ENCODE measurements at regions not wholly inside any gene's neighbourhood (a gene's known extent, or its start where the extent isn't known, plus 50 kb on each side); places are given as distances from the start of the nearest gene placed in this dataset.
A peak's percentile ranks its signal among the peaks of the same experiment; 100 is the strongest.

DNA sequence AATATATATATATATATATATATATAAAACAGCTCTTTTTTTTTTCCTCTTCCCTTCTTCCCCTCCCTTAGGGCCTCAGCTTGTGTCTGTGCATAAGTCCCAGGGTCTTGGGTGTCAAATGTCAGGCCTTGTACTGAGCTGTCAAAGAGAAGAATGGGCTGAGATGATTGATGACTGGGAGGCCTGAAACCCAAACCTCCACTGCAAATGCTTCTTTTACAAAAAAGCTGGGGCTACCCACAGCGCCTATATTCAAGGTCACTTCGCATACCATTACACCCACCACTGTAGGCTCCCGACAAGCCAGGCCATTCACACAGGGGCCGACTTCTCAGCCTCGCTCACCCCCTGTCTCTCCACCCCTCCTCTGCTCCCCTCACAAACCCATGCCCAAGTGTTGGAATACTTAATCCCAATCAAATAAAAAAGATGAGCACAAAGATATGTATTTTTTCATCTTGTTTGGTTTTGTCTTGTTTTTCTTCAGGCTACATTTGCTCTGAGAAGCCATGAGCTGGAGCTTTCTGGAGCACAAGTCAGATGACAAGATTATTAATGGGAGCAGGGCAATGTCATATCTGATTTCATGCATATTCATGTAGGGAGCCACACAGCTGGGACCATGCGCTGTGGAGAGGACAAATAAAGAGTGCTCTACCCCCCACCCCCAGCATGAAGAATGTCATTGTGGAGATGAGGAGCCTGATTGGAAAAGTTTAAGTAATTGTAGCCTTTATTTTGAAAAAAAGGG lies 614.4 kb upstream of the NR2F2 start:
- DNase-seq: no peak
- Histone ChIP-seq H3K4me1 (ENCODE audit: insufficient read depth, low read length) (no peaks in the 10 kb centered on the region), H3K36me3 (ENCODE audit: insufficient read depth, low read length) (no peaks in the 10 kb centered on the region), H3K27me3 (ENCODE audit: insufficient read depth, low read length) (no peaks in the 10 kb centered on the region), H3K9me3 (ENCODE audit: control insufficient read depth in 1 of 2, low read length in 2 of 2) (no peaks in the 10 kb centered on the region), H3K4me3 (ENCODE audit: low read length in 2 of 2) (no peak overlapping the region), H3K27ac (ENCODE audit: low read depth, low read length) (no peak overlapping the region)
- Mint-ChIP-seq H3K27ac (peak overlapping the region in 1 of 7 donors; percentile 65), H3K9me3 (peaks cover 0 to 5% (median 0%) of the 10 kb centered on the region in 8 donors), H3K4me3 (no peak overlapping the region), H3K36me3 (no peaks in the 10 kb centered on the region), H3K4me1 (peaks cover 0 to 4% (median under 1%) of the 10 kb centered on the region in 4 donors), H3K27me3 (no peaks in the 10 kb centered on the region)
- POLR2A ChIA-PET (ENCODE audit: partially characterized antibody): no interaction called here
- CTCF ChIA-PET (ENCODE audit: partially characterized antibody): no interaction called here
- intact Hi-C loops (cut with micrococcal nuclease): no loop called here

DNA sequence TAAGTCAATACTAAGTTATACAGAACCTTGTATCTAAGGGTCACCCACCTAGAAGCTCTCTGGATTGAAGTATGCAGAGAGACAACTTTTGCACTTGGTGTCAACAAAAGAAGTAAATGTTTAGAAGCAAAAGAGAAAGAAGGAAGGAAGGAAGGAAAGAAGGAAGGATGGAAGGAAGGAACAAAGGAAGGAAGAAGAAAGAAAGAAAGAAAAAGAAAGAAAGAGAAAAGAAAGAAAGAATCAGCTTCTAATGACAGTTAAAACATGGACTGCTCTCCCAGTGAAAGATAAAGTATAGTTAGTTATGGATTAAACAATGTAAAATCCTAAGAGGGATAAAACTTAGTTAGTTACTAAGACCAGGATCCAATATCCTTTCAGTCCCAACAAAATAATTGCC lies 613.8 kb upstream of the NR2F2 start:
- no peaks in the 10 kb centered on the region for H3K36me3 ChIP-seq (ENCODE audit: insufficient read depth, low read length)
- no peaks in the 10 kb centered on the region for H3K4me1 ChIP-seq (ENCODE audit: insufficient read depth, low read length)
- intact Hi-C loops (cut with micrococcal nuclease): no loop called here
- H3K27me3 Mint-ChIP-seq: no peaks in the 10 kb centered on the region
- no peak overlapping the region for H3K4me3 ChIP-seq (ENCODE audit: low read length in 2 of 2)
- POLR2A ChIA-PET (ENCODE audit: partially characterized antibody): no interaction called here
- peaks cover 0 to 3% (median 0%) of the 10 kb centered on the region in 8 donors for H3K9me3 Mint-ChIP-seq
- no peak overlapping the region for H3K27ac Mint-ChIP-seq
- H3K27me3 ChIP-seq (ENCODE audit: insufficient read depth, low read length): no peaks in the 10 kb centered on the region
- DNase-seq: no peak
- no peak overlapping the region for H3K4me3 Mint-ChIP-seq
- no peak overlapping the region for H3K27ac ChIP-seq (ENCODE audit: low read depth, low read length)
- H3K9me3 ChIP-seq (ENCODE audit: control insufficient read depth in 1 of 2, low read length in 2 of 2): no peaks in the 10 kb centered on the region
- H3K36me3 Mint-ChIP-seq: no peaks in the 10 kb centered on the region
- CTCF ChIA-PET (ENCODE audit: partially characterized antibody): no interaction called here
- peaks cover 0 to 4% (median under 1%) of the 10 kb centered on the region in 4 donors for H3K4me1 Mint-ChIP-seq

DNA sequence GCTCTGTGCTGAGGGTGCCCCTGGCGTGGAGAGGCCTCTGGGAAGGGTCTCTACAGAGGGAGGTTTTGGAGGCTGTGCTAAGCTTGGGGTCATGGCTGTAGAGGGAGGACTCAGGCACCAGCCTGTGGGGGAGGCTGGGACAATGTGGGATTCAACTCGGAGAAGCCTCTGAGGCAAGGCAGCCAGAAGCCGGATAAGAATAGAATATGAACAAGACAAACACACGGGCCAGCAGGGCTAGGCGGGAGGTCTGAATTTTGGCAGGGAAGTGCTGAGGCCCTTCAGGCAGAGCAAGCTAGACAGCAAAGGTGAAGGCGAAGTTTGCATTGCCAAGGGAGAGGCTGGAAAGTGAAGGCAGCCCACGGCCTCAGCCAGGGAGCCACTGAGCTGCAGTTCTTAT lies 612.1 kb upstream of the NR2F2 start:
- no peak overlapping the region for H3K27ac Mint-ChIP-seq
- DNase-seq: no peak
- H3K4me3 Mint-ChIP-seq: no peak overlapping the region
- Histone ChIP-seq H3K36me3 (ENCODE audit: insufficient read depth, low read length) (no peaks in the 10 kb centered on the region), H3K9me3 (ENCODE audit: control insufficient read depth in 1 of 2, low read length in 2 of 2) (no peaks in the 10 kb centered on the region), H3K27me3 (ENCODE audit: insufficient read depth, low read length) (no peaks in the 10 kb centered on the region), H3K4me1 (ENCODE audit: insufficient read depth, low read length) (no peaks in the 10 kb centered on the region), H3K27ac (ENCODE audit: low read depth, low read length) (no peak overlapping the region), H3K4me3 (ENCODE audit: low read length in 2 of 2) (no peak overlapping the region)
- no peaks in the 10 kb centered on the region for H3K27me3 Mint-ChIP-seq
- no peaks in the 10 kb centered on the region for H3K9me3 Mint-ChIP-seq
- ChIA-PET POLR2A (ENCODE audit: partially characterized antibody) (no interaction called here), CTCF (ENCODE audit: partially characterized antibody) (no interaction called here)
- H3K36me3 Mint-ChIP-seq: no peaks in the 10 kb centered on the region
- H3K4me1 Mint-ChIP-seq: peaks cover 0 to 4% (median under 1%) of the 10 kb centered on the region in 4 donors
- intact Hi-C loops (cut with micrococcal nuclease): no loop called here

DNA sequence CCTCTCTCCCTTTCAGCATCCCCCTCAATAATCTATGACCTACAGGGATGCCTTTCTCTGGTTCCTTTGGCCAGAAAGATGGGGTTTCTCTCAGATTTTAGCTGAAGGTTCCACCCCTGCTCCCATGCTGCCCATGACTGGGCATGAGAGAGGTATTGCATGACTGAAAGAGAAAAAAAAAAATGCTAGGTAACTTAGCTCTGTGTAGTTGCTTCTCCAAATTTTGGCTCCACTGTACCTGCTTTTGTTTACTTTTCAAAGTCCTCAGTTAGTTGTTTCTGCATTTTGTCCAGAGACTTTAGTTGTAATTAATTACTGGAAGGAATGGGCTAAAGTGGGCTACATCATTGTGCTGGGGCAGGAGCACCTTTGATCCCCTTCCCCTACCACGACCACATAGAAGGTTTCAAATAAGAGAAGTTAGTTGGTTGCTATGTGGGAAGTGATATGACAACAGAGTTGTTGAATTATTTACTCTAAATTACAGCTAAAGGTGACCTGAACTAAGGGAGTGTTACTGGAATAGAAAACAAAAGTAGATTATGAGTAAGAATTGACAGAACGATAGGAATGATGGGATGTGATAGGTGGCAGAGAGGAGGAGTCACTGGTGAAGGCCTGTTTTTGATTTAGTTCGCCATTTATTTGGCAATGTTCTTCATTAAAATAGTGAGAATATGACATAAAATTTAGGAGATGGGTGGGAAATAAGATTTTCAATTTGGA lies 605.4 kb upstream of the NR2F2 start:
- Mint-ChIP-seq H3K9me3 (peaks cover 0 to 3% (median 0%) of the 10 kb centered on the region in 8 donors), H3K27ac (no peak overlapping the region), H3K27me3 (peaks cover 0 to 5% of the 10 kb centered on the region in 2 donors), H3K36me3 (no peaks in the 10 kb centered on the region), H3K4me1 (no peaks in the 10 kb centered on the region), H3K4me3 (no peak overlapping the region)
- Histone ChIP-seq H3K9me3 (ENCODE audit: control insufficient read depth in 1 of 2, low read length in 2 of 2) (no peaks in the 10 kb centered on the region), H3K27me3 (ENCODE audit: insufficient read depth, low read length) (no peaks in the 10 kb centered on the region), H3K27ac (ENCODE audit: low read depth, low read length) (no peak overlapping the region), H3K4me1 (ENCODE audit: insufficient read depth, low read length) (no peaks in the 10 kb centered on the region), H3K36me3 (ENCODE audit: insufficient read depth, low read length) (no peaks in the 10 kb centered on the region), H3K4me3 (ENCODE audit: low read length in 2 of 2) (no peak overlapping the region)
- ChIA-PET POLR2A (ENCODE audit: partially characterized antibody) (no interaction called here), CTCF (ENCODE audit: partially characterized antibody) (no interaction called here)
- no peak for DNase-seq
- intact Hi-C loops (cut with micrococcal nuclease): no loop called here

DNA sequence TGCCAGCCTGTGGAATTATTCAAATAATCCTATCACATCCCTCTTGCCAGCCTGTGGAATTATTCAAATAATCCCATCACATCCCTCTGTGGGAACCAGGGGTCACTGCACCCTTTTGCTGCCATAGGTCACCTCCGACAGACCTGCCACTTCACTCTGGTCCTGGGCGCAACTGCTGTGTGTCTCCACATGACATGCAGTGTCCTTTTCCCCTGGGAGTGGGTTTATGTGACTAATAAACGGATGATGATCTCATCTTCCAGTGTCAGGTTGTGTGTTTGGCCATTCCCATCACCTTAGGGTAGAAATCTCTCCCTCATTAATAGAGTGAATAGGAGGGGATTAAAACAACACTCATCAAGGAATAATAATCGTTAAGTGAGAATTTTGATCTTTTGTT lies 603.6 kb upstream of the NR2F2 start:
- H3K27me3 ChIP-seq (ENCODE audit: insufficient read depth, low read length): no peaks in the 10 kb centered on the region
- ChIA-PET CTCF (ENCODE audit: partially characterized antibody) (no interaction called here), POLR2A (ENCODE audit: partially characterized antibody) (no interaction called here)
- H3K36me3 ChIP-seq (ENCODE audit: insufficient read depth, low read length): no peaks in the 10 kb centered on the region
- no peak for DNase-seq
- H3K27ac ChIP-seq (ENCODE audit: low read depth, low read length): no peak overlapping the region
- H3K9me3 ChIP-seq (ENCODE audit: control insufficient read depth in 1 of 2, low read length in 2 of 2): no peaks in the 10 kb centered on the region
- H3K4me3 Mint-ChIP-seq: no peak overlapping the region
- intact Hi-C loops (cut with micrococcal nuclease): no loop called here
- no peaks in the 10 kb centered on the region for H3K36me3 Mint-ChIP-seq
- no peak overlapping the region for H3K27ac Mint-ChIP-seq
- H3K4me1 Mint-ChIP-seq: no peaks in the 10 kb centered on the region
- H3K27me3 Mint-ChIP-seq: peaks cover 0 to 5% of the 10 kb centered on the region in 2 donors
- no peak overlapping the region for H3K4me3 ChIP-seq (ENCODE audit: low read length in 2 of 2)
- peaks cover 0 to 3% (median 0%) of the 10 kb centered on the region in 8 donors for H3K9me3 Mint-ChIP-seq
- H3K4me1 ChIP-seq (ENCODE audit: insufficient read depth, low read length): no peaks in the 10 kb centered on the region

DNA sequence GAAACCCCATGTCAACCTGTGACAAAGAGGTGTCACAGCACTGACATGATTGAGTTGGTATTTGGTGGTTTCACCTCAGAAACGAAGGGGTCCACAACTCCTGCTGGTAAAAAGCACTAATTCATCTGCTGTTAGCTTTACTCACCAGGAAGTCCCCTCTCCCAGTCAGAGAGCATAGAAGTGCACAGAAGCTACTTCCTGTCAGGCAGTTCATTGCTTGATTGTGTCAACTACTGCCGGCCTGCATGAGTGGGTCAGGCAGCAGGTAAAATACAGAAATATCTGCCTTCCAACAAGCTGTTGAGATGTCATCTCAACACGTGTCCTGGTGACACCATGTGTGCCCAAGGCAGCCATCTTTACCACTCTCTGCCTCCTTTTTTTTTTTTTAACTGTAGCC lies 596.6 kb upstream of the NR2F2 start:
- Mint-ChIP-seq H3K27me3 (peaks cover 0 to 1% of the 10 kb centered on the region in 2 donors), H3K4me3 (peak overlapping the region in 4 of 8 donors; percentile 37 to 64 (median 54)), H3K4me1 (peaks cover 13 to 32% (median 22%) of the 10 kb centered on the region in 4 donors), H3K9me3 (peaks cover 0 to 10% (median 4%) of the 10 kb centered on the region in 8 donors), H3K27ac (peak overlapping the region in 5 of 7 donors; percentile 4 to 78 (median 37)), H3K36me3 (peaks cover 0 to 3% of the 10 kb centered on the region in 2 donors)
- no peak for DNase-seq
- Histone ChIP-seq H3K9me3 (ENCODE audit: control insufficient read depth in 1 of 2, low read length in 2 of 2) (no peaks in the 10 kb centered on the region), H3K27me3 (ENCODE audit: insufficient read depth, low read length) (no peaks in the 10 kb centered on the region), H3K4me3 (ENCODE audit: low read length in 2 of 2) (no peak overlapping the region), H3K4me1 (ENCODE audit: insufficient read depth, low read length) (peaks cover 23% of the 10 kb centered on the region), H3K36me3 (ENCODE audit: insufficient read depth, low read length) (no peaks in the 10 kb centered on the region), H3K27ac (ENCODE audit: low read depth, low read length) (no peak overlapping the region)
- POLR2A ChIA-PET (ENCODE audit: partially characterized antibody): interaction anchor here (0.6 to 0.9 kb wide), 2 partner anchors 146 to 261 kb away, joined by 3 read pairs; no protein-coding TSS in a partner anchor
- CTCF ChIA-PET (ENCODE audit: partially characterized antibody): interaction anchor here (1.1 kb wide), 1 partner anchor 104 kb away, joined by 4 read pairs; no protein-coding TSS in a partner anchor
- intact Hi-C loops (cut with micrococcal nuclease): no loop called here

DNA sequence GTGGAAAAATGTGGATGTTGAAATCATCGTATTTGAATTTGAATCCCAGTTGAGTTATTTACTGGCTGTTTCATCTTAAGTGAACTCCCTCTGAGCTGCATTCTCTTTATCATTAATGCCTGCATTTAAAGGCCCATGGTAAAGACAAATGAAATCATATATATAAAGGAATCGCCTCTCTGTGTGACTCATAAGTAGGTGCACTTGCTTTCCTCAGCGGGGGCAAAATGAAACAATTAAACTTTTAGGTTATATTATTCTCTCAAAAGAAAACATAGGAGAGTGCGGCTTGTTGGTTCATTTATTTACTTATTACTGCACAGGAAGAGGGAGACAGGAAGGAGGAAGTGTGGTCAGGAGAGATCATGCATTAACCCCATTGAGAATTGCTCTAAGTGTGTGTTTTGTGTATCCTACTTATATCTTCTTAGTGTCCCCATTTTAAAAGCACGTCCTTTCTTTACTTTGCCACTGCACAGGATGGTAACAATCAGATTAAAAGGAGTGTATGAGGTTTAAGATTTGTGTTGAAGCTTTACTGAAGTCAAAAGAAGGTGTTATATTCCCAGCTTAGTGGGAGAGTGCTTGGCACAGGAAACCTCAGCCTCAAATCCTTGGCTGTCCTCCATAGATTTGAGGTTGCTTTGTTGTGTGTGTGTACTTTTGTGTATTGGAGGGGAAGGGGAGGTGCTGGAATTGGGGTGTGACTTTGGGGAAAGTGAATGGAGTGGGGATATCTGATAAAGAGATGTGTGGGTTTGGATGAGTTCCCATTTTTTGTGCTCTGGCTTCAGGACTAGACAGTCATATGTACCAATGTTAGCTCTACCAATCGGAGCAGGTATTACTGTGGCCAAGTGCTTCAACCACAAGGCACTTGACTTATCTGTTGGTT lies 595.8 kb upstream of the NR2F2 start:
- Histone ChIP-seq H3K9me3 (ENCODE audit: control insufficient read depth in 1 of 2, low read length in 2 of 2) (no peaks in the 10 kb centered on the region), H3K27me3 (ENCODE audit: insufficient read depth, low read length) (no peaks in the 10 kb centered on the region), H3K27ac (ENCODE audit: low read depth, low read length) (no peak overlapping the region), H3K36me3 (ENCODE audit: insufficient read depth, low read length) (no peaks in the 10 kb centered on the region), H3K4me3 (ENCODE audit: low read length in 2 of 2) (no peak overlapping the region), H3K4me1 (ENCODE audit: insufficient read depth, low read length) (peaks cover 23% of the 10 kb centered on the region)
- intact Hi-C loops (cut with micrococcal nuclease): no loop called here
- ChIA-PET POLR2A (ENCODE audit: partially characterized antibody) (interaction anchor here (0.9 kb wide), 1 partner anchor 145 kb away, joined by 3 read pairs; no protein-coding TSS in a partner anchor), CTCF (ENCODE audit: partially characterized antibody) (no interaction called here)
- Mint-ChIP-seq H3K27ac (peak overlapping the region; percentile 4 to 82 (median 67)), H3K9me3 (peaks cover 0 to 10% (median 4%) of the 10 kb centered on the region in 8 donors), H3K36me3 (peaks cover 0 to 3% of the 10 kb centered on the region in 2 donors), H3K4me1 (peaks cover 13 to 32% (median 22%) of the 10 kb centered on the region in 4 donors), H3K4me3 (peak overlapping the region in 7 of 8 donors; percentile 7 to 69 (median 57)), H3K27me3 (peaks cover 0 to 1% of the 10 kb centered on the region in 2 donors)
- DNase-seq: no peak

Data from CD4-positive, alpha-beta memory T cell (primary cell).